HuH-7.5 (cell line): ENCODE measurements at regions not wholly inside any gene's neighbourhood (a gene's known extent, or its start where the extent isn't known, plus 50 kb on each side); places are given as distances from the start of the nearest gene placed in this dataset.

Source experiments
- DNase-seq: peaks from one replicate; pipeline ENCODE4 v3.0.0; 2011; ENCODE audit warnings: low spot score

DNA sequence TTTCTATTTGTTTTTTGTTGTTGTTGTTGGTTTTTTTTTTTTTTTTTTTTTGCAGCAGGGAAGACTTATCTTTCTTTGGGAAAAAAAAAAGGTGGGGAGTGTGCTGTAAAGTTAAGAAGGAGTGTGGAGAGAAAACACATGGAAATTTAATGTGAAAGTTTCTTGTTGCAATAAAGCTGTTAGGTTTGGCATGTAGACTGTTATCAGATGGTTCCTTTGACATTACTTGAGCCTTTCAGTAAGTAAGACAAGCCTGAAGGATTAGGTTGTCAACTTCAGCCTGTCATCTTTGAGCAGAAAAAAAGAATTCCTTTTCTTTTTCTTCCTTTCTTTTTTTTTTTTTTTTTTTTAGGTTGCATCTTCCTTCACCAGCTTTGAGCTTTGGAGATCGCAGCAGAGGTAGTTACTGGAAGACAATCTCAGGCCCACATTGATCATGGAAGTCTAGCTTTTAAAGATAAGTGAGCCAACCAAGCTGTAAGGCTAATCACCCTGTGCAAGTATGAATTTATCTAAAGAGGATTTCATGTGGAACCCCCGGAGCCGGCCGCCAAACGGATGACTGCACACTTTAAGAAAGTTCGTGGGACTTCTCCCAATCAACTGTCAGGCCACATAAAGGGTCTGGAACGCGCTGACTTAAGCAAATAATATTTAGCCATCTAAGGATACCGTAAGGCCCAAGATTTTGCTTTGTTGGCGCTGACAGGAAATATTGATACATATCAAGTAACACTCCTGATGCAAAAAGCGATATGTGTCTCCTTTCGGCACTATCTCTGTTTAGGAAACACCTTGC lies 1040.1 kb upstream of the NR2F2 start:
- no peak for DNase-seq

DNA sequence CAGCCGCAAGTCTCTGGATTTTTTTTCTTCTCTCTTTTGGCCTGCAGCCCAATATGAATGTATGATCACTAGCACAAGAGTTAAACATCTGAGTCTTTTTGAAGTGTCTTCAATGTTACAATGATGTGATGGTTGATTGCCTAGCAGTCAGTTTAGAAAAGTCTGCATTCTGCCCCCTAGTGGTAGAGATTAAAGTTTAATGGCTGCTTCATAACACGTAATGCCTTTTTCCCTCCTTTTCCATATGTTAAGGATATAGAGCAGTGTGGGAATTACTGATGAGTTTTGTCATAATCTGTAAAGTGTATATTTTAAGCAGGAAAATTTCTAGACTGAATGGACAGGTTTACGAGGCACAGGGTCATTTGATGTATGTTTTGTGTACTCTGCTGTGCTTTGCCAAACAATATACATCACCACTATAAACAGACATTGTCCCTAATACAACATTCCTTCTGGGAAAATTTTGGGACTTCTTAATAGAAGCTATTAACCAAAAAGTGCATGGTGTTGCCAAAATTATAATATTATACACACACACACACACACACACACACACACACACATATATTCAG lies 1038.5 kb upstream of the NR2F2 start:
- no peak for DNase-seq

DNA sequence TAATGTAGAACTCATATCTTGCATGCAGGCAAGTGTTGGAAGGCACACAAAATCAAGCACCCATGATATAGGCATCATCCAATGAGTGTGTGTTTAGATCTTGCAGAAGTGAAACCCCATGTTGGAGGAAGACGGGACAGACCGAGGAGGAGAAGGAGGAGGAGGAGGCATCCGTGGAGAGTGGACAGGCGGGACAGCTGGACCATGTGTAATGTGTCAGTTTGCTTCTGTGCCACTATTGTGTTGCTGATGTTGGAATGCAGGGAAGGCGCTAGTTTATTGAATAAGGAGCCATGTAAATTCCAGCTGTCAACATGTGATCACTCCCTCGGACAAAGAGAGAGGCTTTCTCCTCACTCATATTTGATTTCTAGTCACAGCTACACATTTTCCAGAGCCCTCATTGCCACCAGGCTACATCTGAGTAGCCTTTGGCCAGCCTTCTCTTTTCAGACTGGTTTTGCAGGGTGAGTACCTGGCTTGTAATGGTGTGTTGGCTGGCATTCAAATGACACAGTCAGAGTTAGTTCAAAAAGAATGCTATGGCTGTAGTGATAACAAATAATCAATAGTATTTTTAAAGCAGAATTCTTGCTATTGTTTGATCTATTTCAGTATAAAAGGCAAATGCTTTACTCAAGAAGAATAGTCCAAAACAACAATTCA lies 1037.6 kb upstream of the NR2F2 start:
- DNase-seq, result no peak

DNA sequence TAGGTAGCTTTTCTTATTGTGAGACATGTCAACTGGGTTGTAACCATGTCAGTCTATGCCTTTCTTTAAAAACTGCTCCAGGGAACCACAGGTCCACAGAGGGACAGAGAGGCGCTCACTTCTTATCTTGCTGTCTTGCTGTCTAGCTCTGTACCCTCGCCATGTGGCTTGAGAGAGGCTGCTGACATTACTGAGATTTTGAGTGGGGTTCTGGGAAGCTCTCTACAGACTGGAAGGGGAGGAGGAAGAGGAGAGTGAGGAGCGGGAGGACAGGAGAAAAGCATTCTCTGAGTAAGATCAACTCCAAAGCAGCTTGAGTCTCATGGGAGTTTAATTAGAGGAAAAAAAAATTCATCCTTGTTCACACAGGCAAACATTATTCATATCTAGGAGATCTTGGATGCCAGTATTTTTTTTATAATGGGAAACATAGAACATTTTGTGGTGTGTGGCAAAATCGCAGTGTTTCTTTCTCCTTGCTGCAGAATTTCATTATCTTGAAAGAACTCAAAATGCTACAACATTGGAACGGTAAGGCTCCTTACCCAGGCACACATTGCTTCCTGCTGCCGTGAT lies 1037.0 kb upstream of the NR2F2 start:
- DNase-seq, result no peak

DNA sequence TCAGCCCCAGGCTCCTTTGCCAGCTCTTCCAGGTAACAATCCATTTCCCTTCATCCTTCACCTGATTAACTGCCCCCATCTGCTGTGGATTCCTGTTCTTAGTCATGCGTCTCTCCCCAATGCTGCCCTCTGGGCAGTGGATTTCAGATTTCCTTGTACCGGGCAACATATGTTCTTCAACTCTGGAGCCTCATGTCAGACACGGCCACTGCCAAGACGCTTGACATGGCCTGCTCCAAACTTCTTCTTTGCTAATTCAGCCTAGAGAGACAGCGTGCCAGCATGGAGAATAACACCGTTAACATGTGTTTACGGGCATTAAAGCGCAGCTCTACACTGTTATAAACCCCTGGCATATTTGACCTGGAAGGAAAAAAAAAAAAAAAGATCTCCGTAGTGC lies 1035.1 kb upstream of the NR2F2 start:
- DNase-seq, result no peak

DNA sequence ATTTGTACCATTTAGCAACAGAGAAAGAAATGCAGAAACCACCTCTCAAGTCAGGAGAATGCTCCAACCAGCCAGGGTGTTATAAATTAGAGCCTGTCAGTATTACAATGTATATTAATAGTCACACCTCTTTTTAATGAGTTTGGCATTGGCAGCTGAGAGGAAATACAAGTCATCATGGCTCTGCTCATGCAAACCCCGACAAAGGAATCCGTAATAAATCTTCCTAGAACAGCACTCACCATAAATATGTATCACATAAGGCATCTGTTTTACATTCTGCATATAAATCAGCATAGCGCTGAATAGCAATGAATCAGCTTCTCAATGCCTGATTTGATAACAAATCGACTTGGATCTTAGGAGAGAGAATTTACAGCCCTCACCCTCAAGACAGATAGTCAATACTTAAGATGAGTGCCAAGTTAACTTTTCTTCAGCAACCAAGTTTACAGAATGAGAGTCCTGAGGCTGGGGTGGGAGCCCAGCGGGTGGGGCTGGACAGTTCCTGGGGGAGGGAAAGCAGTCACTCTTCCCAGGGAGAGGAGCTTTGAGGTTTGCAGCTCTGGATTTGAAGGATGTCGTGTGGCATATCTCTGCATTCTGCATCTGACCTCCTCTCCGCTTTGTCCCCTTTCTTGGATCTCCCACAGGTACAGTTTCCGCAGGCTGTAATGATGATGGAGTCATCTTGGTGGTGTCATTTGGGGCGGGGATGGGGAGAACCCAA lies 1034.4 kb upstream of the NR2F2 start:
- DNase-seq, result no peak

DNA sequence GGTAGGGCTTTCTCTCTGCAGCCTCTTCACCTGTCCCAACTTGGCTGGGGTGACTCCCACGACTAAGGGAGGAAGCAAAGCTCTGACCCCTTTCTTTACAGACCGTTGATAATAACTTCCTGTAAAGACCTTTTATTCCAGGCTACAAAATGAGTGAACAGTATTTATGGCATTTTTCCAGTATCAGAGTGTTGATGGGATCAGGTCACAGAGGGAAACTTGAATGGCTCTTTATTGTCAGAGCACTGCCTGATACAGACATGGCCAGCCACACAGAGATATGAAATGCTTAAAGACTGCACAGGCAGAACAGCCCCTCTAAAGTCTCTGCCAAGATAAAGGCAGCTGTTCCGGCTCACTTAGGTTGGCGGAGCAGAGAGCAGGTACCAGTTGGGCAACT lies 1033.9 kb upstream of the NR2F2 start:
- DNase-seq, result no peak

DNA sequence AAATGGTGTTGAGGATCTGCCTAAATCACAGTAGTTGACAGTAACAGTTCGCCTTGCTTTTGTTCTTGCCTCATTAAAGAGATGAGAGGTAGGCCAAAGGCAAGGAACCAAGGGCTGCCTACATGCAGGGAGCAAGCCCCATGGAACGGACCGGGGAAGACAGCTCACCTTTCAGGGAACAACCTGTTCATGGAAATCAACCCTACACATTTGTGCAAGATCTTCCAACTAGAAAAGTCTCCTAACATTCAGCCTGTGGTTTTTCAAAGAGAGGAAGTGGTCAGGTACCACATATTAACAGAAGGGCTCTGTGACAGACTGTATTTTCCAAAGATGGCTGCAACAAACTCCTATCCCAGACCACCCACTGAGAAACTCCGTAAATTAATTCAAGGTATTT lies 1031.8 kb upstream of the NR2F2 start:
- DNase-seq, result no peak

DNA sequence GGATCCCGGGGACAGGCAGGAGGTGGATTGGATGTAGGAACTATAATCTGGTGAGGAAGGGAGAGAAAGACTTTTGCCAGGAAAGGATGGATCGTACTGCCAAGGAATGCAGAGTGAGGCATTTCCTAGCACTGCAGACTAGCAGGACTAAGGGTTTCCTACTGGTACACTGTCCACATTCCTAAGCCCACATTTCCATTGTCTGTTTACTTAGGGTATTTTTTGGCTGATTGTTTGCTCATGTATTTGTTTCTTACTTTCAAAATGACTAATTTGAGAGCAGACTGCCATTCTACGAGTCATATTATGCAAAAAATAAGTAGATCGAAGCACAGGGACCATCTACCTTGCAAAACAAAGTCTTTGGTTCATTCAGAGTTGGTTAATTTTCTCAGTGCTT lies 1029.5 kb upstream of the NR2F2 start:
- no peak for DNase-seq

DNA sequence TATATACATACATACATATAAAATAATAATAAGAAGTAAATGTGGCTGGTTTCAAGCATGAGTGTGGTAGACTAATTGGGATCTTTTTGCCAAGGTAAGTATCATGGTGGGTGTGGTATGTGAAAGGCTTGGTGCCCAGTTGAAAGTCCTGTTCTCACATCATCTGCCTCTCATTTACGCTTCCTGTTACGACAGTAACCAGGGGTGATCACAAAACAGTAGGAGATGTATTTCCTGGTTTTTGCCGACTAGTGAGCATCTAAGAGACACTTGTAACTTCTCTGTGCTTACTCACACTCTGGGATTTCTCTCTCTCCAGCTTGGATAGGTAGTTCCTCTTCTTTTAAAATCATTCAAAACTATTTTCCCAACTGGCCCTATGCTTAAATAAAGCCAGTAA lies 1028.3 kb upstream of the NR2F2 start:
- no peak for DNase-seq

DNA sequence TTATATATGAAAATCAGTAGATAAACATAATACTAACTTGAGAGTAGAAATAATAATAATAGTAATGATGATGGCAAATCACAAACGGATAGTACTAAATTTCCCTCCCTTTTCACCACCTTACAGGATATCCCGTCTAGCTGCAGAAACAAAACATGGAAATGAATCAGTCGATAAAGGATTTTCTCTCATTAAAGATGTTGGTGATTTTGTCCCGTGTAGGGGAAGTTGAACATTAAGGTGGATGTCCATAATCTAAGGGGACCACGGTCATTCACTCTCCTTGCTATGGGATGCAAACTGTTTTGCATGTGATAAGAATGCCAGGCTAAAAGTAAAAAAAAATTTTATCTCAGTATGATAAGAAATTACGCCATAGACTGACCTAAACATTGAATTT lies 1027.7 kb upstream of the NR2F2 start:
- no peak for DNase-seq

DNA sequence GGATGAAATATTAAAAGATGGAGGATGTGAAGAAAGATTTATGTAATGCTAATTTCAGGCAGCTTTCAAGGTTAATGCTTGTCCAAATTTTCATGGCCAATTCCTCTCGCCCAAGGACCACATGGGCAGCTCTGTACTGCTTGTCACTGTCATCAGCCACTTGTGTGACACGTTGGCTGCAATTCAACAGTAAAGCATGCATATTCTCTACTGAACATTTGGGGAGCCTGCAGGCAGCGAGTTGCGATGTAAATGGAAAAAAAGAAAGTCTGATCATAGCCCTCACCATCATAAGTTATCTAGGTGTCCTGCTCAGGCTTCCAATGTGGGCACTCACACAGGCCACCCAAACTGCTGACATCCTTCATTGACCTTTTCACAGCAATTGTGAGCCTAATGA lies 1026.8 kb upstream of the NR2F2 start:
- DNase-seq, result no peak

DNA sequence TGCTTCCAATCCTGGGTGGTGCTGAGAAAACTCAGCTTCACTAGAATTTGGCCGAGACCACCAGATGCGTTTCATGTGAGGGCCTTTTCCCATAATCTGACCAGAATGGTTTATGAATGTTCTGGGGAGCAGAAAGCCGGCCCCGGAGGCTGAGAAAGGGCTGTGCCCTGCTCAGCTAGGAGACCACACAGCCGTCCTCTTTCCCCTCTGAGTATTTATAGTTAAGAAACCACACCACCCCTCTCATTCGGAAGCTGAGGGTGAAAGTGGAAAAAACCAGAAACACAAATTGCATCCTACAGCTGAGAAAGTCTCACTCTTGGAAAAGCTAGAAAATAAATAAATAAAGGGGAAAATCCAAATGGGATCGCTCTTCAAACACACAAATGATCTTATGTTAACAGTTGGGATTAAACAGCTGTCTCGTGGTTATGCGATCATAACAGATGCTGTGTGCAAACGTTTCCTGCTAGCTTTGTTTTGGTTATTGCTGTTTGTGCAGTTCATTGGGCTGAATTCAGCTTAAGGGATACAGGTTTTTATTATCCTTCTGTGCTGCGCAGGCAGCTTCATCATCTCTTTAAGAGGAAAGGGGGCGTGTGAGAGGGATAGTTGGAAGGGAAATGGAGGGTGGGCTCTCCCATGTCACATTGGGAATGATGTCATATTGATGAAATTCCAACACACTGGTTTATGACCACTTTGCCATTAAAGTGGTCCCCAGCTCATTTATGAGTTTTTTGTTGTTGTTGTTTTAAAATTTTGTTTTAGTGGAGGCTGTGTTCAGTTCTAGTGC lies 1026.2 kb upstream of the NR2F2 start:
- DNase-seq, result no peak

DNA sequence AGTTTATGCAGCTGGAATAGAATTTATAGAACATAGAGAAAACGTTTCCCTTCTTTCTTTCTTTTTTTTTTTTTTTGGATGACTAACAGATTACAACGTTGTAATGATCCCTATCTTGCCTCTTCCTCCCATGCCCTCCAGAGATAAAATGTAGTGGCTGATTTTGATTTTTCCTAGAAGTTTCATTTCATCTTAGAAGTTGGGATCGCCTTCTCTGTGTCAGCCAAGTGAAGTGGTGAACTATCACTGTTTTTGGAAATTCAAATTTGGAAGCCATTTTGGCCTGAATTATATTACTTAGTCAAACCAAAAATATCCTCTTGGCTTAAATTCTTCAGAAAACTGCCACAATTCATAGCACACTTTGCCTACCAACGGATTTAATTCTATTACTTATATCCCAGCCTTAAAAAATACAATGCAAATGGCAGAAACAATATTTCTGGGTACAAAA lies 1025.5 kb upstream of the NR2F2 start:
- no peak for DNase-seq

DNA sequence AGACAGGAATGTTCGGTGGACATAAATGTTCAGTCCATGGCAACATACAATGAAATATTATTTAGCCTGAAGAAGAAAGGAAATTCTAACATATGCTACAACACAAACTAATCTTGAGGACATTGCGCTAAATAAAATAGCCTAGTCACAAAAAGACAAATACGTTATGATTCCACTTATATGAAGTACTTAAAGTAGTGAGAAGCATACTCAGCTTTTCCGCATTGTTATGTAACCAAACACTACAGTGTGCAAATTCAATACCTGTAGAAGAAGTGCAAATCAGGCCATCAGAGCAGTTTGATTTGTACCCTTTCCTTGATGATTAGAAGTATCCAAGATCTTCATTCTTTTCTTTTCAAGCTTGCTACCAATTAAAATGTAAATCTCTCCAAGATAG lies 1023.4 kb upstream of the NR2F2 start:
- no peak for DNase-seq

DNA sequence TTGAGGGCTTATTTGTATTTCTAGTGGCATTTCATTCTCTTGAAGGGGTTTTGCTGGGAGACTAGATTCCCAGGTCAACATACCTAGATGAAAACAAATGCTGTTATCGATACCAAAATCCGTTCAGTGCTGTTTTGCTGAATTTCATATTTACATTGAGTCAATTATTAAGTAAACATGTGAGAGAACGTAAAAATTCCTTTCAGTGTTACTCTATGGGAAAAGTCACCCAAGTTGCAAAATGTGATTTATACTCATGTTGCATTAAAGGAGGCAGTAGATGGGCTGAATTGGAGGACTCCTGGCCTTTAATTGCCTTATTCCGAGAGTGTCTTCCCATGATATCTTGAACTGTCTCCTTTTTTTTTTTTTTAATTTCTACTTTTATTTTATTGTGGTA lies 1011.3 kb upstream of the NR2F2 start:
- no peak for DNase-seq

DNA sequence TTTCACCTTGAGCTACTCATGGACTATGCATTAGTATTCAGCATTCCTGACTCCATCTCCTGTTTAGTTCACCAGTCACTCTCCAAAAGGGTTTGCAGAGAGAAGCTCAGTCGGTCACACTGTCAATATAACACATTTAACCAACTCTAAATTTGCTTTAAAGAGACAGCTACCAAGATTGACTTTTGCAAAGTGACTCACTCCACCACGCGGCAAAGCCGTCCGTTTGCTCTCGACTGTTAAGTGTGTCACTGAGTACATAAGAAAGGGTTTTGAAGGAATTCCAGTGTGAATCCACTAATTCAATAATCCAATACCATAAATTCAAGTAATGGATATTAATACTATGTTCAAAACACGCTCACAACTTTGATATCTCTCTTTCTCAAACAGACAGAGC lies 1006.7 kb upstream of the NR2F2 start:
- no peak for DNase-seq

DNA sequence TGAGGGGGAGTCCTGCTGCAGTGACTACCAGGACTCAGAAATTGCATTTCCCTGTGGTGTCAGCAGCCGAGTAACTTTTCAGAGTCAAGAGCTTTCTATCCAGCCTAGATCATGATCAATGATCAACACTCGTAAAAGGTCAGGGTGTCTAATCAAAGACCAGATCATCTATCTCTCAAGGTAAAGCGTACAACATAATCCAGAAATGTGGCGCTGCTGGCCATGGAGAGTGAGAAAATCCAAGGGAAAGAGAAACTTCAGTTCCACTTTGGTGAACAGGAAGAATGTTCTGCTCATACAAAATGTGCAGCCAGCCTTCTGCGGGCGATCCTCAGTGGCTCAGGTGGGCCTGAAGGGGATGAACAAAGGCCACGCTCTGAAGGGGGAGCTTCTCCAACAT lies 1005.8 kb upstream of the NR2F2 start:
- no peak for DNase-seq

DNA sequence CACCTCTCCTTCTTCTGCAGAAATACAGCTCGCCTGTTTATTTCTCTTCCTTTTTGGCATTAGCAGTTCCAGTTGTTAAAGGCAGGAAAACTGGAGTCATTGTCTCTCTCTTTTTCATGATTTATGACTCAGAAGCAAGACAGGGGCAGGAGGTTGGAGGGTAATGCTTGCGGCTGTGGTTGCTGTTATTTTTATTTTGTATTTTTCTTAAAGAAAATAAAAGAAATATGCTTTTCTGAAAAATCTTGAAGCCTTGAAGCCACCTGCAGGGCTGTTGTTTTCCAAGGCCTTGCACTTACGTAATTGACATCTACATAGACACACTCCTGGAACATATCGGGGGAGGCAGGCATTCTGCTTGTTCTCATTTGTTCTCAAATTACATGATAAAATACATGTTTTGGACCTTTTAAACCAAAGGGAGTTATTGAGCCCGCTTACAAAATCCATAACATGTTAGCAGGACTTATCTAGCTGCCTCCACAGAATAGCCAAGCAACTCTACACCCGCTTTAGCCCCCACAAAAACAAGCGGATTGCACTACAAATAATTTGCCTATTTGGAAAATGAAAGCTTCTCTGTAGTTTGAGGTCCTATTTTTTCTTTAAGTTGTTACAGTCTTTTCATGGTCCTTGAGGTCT lies 1004.6 kb upstream of the NR2F2 start:
- DNase-seq, result no peak

DNA sequence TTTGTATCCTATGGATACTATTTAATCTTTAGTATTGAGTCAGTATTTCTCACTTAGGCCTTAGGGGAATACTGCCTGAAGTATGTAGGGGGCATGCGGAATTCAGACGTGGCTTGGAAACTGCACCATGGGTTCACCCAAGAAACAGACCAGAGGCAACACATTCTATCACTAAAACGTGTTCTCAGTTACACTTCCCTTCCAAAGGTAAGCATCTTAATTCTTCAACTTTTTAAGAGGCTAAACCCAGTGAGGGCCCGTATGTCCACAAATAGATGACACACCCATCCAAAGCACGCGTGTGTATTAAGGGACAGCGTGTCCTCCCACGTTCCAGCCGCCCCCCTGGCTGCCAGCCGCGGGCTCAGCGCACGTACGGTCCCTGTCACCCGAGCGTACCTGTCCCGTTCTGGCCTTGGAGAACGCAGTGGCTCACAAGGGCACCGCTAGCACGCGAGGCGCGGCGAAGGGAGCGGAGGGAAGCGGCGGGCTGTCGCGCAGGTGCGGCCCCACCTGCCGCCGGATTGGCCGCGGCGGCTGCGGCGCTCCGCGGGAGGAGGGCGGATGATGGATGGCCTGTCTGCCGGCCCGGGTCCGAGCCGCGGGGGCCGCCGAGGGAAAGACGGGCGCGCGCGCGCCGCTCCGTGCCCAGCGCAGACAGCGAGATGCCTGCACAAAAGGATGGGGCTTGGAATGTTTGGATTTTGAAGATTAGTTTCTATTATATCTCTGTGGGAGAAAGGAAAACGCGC lies 1003.9 kb upstream of the NR2F2 start:
- no peak for DNase-seq

DNA sequence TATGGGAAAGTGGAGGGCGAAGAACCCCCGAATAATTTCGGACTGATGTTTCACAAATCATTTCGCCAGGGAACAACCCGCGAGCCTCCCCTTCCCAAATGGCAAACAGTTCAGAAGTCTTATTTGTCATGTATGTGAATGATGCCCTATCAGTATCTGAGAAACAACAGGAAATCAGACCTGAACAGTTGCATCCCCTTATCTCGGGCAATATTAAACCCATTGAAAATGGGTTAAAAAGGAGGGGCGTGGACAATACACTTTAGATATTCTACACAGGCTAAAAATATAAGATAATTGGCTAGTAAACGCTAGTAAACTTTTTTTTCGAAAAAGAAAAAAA lies 1003.3 kb upstream of the NR2F2 start:
- DNase-seq, result no peak
